ENCODE measurements at regions not wholly inside any gene's neighbourhood (a gene's known extent, or its start where the extent isn't known, plus 50 kb on each side); places are given as distances from the start of the nearest gene placed in this dataset.

- no peak overlapping the region for H3K27ac ChIP-seq
- no peak overlapping the region for H3K4me3 ChIP-seq
- TF ChIP-seq CTCF (IDR thresholded peaks at IDR 0.05) (no peak), POLR2AphosphoS5 (IDR thresholded peaks at IDR 0.05) (no peak), POLR2A (IDR thresholded peaks at IDR 0.05) (no peak)
- no peaks in the 10 kb centered on the region for H3K4me1 ChIP-seq (replicated peaks)
- H3K36me3 ChIP-seq, result no peaks in the 10 kb centered on the region
- no peak for DNase-seq (ENCODE audit: low spot score)
- 88% methylated on average over 5 of the region's 5 CpGs for WGBS
- H3K9me3 ChIP-seq, result no peaks in the 10 kb centered on the region
- intact Hi-C loops (cut with DNase I), result no loop called here
- H3K27me3 ChIP-seq (replicated peaks; ENCODE audit: insufficient read depth), result no peaks in the 10 kb centered on the region
Observed at GRCh38 chr2:22957446-22957845, 427.5 kb upstream of the KLHL29 start.

- Histone ChIP-seq H3K4me1 (replicated peaks) (no peaks in the 10 kb centered on the region), H3K36me3 (no peaks in the 10 kb centered on the region), H3K27me3 (replicated peaks; ENCODE audit: insufficient read depth) (no peaks in the 10 kb centered on the region), H3K4me3 (no peak overlapping the region), H3K27ac (no peak overlapping the region), H3K9me3 (no peaks in the 10 kb centered on the region)
- WGBS, result 84% methylated on average over 4 of the region's 4 CpGs
- intact Hi-C loops (cut with DNase I), result no loop called here
- DNase-seq (ENCODE audit: low spot score), result no peak
- TF ChIP-seq CTCF (IDR thresholded peaks at IDR 0.05) (no peak), POLR2A (IDR thresholded peaks at IDR 0.05) (no peak), POLR2AphosphoS5 (IDR thresholded peaks at IDR 0.05) (no peak)
Observed at GRCh38 chr2:22958308-22958707, 426.7 kb upstream of the KLHL29 start.

GRCh38 chr2:22967756-22968155 is 417.2 kb upstream of the KLHL29 start:
- H3K36me3 ChIP-seq, result no peaks in the 10 kb centered on the region
- no peaks in the 10 kb centered on the region for H3K4me1 ChIP-seq (replicated peaks)
- H3K27ac ChIP-seq, result no peak overlapping the region
- TF ChIP-seq POLR2AphosphoS5 (IDR thresholded peaks at IDR 0.05) (no peak), POLR2A (IDR thresholded peaks at IDR 0.05) (no peak), CTCF (IDR thresholded peaks at IDR 0.05) (no peak)
- WGBS, result 91% methylated on average over 5 of the region's 5 CpGs
- no peaks in the 10 kb centered on the region for H3K27me3 ChIP-seq (replicated peaks; ENCODE audit: insufficient read depth)
- intact Hi-C loops (cut with DNase I), result no loop called here
- no peak for DNase-seq (ENCODE audit: low spot score)
- H3K4me3 ChIP-seq, result no peak overlapping the region
- H3K9me3 ChIP-seq, result no peaks in the 10 kb centered on the region

- Histone ChIP-seq H3K4me1 (replicated peaks) (no peaks in the 10 kb centered on the region), H3K27ac (no peak overlapping the region), H3K4me3 (no peak overlapping the region), H3K36me3 (no peaks in the 10 kb centered on the region), H3K9me3 (no peaks in the 10 kb centered on the region), H3K27me3 (replicated peaks; ENCODE audit: insufficient read depth) (no peaks in the 10 kb centered on the region)
- 58% methylated on average over 8 of the region's 8 CpGs for WGBS
- intact Hi-C loops (cut with DNase I), result no loop called here
- TF ChIP-seq CTCF (IDR thresholded peaks at IDR 0.05) (no peak), POLR2A (IDR thresholded peaks at IDR 0.05) (no peak), POLR2AphosphoS5 (IDR thresholded peaks at IDR 0.05) (no peak)
- no peak for DNase-seq (ENCODE audit: low spot score)
Observed at GRCh38 chr2:22970284-22970975, 414.5 kb upstream of the KLHL29 start.

- intact Hi-C loops (cut with DNase I), result no loop called here
- H3K4me1 ChIP-seq (replicated peaks), result no peaks in the 10 kb centered on the region
- H3K27ac ChIP-seq, result no peak overlapping the region
- no peaks in the 10 kb centered on the region for H3K36me3 ChIP-seq
- H3K27me3 ChIP-seq (replicated peaks; ENCODE audit: insufficient read depth), result no peaks in the 10 kb centered on the region
- DNase-seq (ENCODE audit: low spot score), result no peak
- H3K4me3 ChIP-seq, result no peak overlapping the region
- 85% methylated on average over 2 of the region's 2 CpGs for WGBS
- H3K9me3 ChIP-seq, result no peaks in the 10 kb centered on the region
- TF ChIP-seq CTCF (IDR thresholded peaks at IDR 0.05) (no peak), POLR2A (IDR thresholded peaks at IDR 0.05) (no peak), POLR2AphosphoS5 (IDR thresholded peaks at IDR 0.05) (no peak)
Observed at GRCh38 chr2:22970991-22971390, 414.0 kb upstream of the KLHL29 start.
